Brain microvascular endothelial cell (primary cell): ENCODE measurements at regions not wholly inside any gene's neighbourhood (a gene's known extent, or its start where the extent isn't known, plus 50 kb on each side); places are given as distances from the start of the nearest gene placed in this dataset.

ENCODE experiments used
- DNase-seq: peaks from one replicate; pipeline ENCODE4 v3.0.0-alpha.2; 2020
- H3K27ac ChIP-seq: fragments of 250-450 bp; sonication (Bioruptor Pico); 2 replicates; pipeline ENCODE4 v1.5.1; 2020; ENCODE audit warnings: mild to moderate bottlenecking, moderate library complexity
- H3K27me3 ChIP-seq: fragments of 250-450 bp; sonication (Bioruptor Pico); replicated peaks from 2 replicates; pipeline ENCODE4 v1.5.1; 2020; ENCODE audit warnings: mild to moderate bottlenecking
- H3K36me3 ChIP-seq: fragments of 250-450 bp; sonication (Bioruptor Pico); replicated peaks from 2 replicates; pipeline ENCODE4 v1.5.1; 2020; ENCODE audit warnings: mild to moderate bottlenecking
- H3K4me3 ChIP-seq: 2 replicates; pipeline ENCODE4 v1.5.1; 2011; ENCODE audit warnings: low read depth, mild to moderate bottlenecking, control low read depth, low read length, moderate library complexity
- in situ Hi-C: cut with HindIII; loops from 2 replicates; pipeline ENCODE4 v1.10.0; 2017; ENCODE audit warnings: low sequenced_read_pairs, low pct_ligation_motif_present
- TF ChIP-seq, protein P1 (sequence below): IDR thresholded peaks from 2 replicates; pipeline ENCODE4 v1.5.1; 2011; ENCODE audit warnings: low read depth, mild to moderate bottlenecking, moderate library complexity, low read length, control low read depth, inconsistent platforms; ENCODE audit errors: missing control alignments

DNA sequence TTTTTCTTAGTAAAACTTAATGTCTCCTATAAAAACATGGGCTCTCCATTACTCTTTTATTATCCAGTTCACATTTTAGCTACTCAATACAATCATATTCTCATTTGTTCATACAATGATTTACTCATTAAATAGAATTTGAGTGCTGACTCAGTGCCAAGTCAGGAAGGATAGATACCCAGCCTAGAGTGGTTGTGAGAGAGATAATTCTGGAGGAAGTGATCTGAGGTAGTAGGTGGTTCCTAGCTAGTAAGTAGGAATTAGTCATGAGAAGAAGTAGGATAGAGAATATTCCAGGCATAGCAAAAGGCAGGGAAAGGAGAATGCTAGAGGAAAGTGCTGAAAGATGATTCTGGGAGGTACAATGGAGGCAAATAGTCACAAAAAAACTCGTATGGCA is 133.5 kb upstream of the MBL2 start:
- TF ChIP-seq, protein P1, sequence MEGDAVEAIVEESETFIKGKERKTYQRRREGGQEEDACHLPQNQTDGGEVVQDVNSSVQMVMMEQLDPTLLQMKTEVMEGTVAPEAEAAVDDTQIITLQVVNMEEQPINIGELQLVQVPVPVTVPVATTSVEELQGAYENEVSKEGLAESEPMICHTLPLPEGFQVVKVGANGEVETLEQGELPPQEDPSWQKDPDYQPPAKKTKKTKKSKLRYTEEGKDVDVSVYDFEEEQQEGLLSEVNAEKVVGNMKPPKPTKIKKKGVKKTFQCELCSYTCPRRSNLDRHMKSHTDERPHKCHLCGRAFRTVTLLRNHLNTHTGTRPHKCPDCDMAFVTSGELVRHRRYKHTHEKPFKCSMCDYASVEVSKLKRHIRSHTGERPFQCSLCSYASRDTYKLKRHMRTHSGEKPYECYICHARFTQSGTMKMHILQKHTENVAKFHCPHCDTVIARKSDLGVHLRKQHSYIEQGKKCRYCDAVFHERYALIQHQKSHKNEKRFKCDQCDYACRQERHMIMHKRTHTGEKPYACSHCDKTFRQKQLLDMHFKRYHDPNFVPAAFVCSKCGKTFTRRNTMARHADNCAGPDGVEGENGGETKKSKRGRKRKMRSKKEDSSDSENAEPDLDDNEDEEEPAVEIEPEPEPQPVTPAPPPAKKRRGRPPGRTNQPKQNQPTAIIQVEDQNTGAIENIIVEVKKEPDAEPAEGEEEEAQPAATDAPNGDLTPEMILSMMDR, result no peak
- Histone ChIP-seq H3K27ac (no peak overlapping the region), H3K4me3 (no peak overlapping the region), H3K27me3 (no peaks in the 10 kb centered on the region), H3K36me3 (no peaks in the 10 kb centered on the region)
- in situ Hi-C loops, result no loop called here
- DNase-seq, result no peak

DNA sequence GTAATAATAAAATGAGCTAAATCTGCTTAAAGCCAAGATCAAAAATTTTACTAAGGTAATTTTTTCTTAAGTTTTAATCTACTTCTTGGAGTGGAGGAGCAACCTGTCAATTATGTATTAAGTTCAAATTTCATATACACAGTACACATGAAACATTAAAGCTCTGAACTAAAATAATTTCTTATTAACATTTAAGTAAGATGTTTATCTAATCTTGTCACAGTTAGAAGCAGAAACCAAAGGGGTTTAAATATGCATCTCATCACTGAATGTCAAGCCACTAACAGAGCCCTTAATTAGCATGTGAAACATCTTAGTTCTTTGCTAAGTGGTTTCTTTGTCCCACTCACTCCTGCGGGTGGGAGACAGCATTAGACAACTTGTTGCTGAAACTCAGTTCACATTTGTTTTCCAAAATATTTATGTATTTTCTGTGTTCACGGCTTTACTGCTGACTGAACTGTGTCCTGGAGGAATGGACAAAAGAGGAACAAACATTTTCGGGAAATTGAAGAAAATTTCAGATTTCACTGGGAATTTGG is 130.9 kb upstream of the MBL2 start:
- in situ Hi-C loops, result no loop called here
- Histone ChIP-seq H3K27ac (no peak overlapping the region), H3K36me3 (no peaks in the 10 kb centered on the region), H3K27me3 (no peaks in the 10 kb centered on the region), H3K4me3 (no peak overlapping the region)
- TF ChIP-seq, protein P1, result no peak
- DNase-seq, result no peak

DNA sequence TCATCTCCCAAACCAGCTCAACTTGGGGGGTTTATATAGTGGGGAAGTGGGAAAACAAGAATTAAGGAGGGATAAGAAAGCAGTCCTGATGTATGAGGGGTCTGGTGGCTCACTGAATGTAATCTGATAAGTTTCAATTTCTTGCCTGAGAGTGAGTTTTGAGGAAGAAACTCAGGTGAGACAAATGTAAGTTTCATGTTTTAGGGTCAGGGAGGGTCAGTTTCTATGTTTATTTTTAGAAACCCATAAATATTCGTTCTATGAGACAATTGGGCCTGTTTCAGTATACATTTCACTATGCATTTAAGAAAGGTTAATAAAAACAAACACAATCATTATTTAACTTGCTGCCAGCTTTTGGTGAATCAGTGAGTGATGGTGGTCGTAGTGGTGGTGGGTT is 128.0 kb upstream of the MBL2 start:
- Histone ChIP-seq H3K4me3 (no peak overlapping the region), H3K27me3 (no peaks in the 10 kb centered on the region), H3K27ac (no peak overlapping the region), H3K36me3 (no peaks in the 10 kb centered on the region)
- DNase-seq, result no peak
- in situ Hi-C loops, result no loop called here
- TF ChIP-seq, protein P1, result no peak

DNA sequence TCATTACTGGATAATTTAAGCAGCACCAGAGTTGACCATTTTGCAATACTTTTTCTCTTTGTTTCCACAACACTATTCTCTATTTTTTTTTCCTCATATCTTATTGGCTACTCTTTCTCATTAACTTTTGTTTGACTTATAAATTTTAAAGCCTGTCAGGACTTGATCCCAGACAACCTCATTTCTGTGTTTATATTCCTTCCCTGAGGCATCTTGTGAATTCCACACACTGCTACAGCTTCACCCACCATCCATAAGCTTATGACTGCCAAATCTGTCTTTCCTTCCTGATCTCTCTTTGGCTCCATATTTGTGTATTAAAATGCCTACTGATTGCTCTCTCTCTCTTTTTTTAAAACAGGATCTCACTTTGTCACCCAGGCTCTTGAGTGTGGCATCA is 124.6 kb upstream of the MBL2 start:
- in situ Hi-C loops, result no loop called here
- TF ChIP-seq, protein P1, result no peak
- Histone ChIP-seq H3K27ac (no peak overlapping the region), H3K4me3 (no peak overlapping the region), H3K36me3 (no peaks in the 10 kb centered on the region), H3K27me3 (no peaks in the 10 kb centered on the region)
- no peak for DNase-seq

DNA sequence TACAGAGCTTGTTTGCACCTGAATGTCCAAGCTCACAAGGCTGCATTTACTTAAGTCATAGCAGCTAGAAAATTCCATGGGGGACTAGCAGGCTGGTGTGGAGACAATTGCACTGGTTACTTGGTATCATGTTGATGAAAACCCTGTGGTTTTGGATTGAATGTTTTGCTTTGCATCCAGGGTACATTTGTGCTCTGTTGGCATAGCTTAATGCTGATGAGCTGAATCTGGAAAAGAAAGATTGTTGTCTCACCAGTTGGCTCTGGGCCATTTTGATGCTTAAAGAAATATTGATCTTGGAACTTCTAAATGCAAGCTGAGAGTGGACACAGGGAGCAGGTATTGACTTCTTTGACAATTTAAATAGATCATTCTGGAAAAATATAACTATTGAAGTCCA is 122.5 kb upstream of the MBL2 start:
- H3K36me3 ChIP-seq, result no peaks in the 10 kb centered on the region
- H3K4me3 ChIP-seq, result no peak overlapping the region
- no peak for DNase-seq
- TF ChIP-seq, protein P1, result no peak
- H3K27ac ChIP-seq, result no peak overlapping the region
- in situ Hi-C loops, result no loop called here
- H3K27me3 ChIP-seq, result no peaks in the 10 kb centered on the region

DNA sequence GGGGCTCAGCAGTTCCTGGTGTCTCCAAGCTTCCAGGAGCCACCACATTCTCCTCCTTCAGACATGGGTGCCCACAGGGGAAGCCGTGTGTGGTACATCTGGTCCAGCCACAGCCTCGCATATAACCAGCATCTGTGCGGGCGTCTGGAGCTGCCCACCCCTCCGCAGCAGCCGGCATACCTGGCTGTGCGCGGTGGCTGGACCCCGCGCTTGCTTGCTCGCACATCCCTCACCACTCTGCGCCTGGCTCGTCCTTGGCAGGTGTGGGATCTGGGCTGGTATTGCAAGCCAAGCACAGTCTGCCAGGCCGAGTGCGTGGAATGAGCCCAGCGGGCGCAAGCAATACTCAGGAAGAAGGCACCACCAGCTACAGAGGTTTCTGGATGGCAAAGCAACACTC is 117.7 kb upstream of the MBL2 start:
- TF ChIP-seq, protein P1, result no peak
- H3K36me3 ChIP-seq, result no peaks in the 10 kb centered on the region
- DNase-seq, result no peak
- in situ Hi-C loops, result no loop called here
- H3K27ac ChIP-seq, result no peak overlapping the region
- no peaks in the 10 kb centered on the region for H3K27me3 ChIP-seq
- H3K4me3 ChIP-seq, result no peak overlapping the region
